Nucleus accumbens (tissue), 56 donors: ENCODE measurements at regions not wholly inside any gene's neighbourhood (a gene's known extent, or its start where the extent isn't known, plus 50 kb on each side); places are given as distances from the start of the nearest gene placed in this dataset.

Source experiments
- DNase-seq, 56 donors: peaks; one replicate each; lab custom pipeline; 2025; lab: John Stamatoyannopoulos, UW

DNA sequence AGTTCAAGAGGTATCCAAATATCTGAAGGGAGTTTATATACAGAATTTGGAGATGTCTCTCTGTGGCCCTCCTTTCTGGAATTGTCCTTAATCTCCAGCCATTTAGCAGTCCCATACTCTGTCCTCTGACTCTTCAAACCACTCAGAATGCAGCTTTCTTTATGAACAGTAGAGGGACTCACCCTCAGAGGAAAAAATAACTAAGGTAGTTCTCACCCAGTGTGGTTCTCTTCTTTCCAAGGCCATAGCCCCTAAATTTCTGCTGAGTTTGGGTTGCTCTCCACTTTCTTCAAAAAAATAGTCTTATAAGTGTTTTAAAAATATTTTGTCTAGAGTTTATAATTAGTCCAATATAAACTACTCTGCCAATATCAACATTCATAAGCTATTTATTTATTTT, 369.7 kb downstream of the MATN1 start:
- DNase-seq: no peak

DNA sequence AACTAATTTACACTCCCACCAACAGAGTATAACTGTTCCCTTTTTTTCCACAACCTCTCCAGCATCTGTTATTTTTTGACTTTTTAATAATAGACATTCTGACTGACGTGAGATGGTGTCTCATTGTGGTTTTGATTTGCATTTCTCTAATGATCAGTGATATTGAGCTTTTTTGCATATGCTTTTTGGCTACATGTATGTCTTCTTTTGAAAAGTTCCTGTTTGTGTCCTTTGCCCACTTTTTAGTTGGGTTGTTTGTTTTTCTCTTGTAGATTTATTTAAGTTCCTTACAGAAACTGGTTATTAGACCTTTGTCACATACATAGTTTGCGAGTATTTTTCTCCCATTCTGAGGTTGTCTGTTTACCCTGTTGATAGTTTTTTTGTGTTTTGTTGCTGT, 375.2 kb downstream of the MATN1 start:
- no peak for DNase-seq

DNA sequence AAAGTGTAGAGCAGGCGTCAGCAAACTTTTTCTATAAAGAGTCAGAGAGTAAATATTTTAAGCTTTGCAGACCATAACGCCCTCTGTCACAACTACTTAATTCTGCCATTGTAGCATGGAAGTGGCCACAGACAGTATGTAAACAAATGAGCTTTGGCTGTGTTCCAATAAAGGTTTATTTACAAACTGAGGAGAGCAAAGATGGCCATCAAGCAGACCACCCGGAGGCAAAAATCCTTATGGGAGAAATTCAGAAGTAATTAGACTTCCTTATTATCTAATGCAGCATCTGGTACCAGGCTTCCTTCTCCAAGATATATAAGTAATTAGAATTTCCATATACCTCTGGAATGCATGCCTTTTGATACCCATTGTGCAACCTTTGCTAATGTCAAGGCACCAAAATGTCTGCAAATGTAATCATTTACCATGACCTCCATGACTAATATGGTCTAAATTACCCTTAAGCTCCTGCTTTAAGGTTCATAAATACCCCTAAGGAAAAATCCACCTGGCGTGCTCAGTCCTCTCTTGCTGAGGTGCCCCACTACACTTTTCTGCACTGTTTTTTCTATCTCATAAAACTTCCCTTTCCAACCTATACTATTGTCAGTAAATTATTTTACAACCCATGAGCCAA, 377.8 kb downstream of the MATN1 start:
- DNase-seq: no peak

DNA sequence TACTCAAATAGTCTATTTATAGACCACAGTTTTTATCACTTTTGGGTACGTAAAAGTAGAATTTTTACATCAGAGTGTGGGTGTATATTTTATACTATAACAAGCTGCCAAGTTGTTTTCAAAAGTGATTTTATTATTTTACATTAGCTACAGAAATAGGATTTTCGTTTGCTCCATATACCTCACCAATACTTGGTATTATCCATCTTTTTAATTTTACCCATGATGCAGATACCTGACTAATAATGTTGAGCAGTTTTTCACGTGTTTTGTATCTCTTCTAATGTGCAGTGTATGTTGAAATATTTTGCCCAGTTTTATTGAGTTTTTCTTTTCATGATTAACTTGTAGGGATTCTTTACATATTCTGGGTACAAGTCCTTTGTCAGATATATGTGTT, 379.8 kb downstream of the MATN1 start:
- DNase-seq: no peak

DNA sequence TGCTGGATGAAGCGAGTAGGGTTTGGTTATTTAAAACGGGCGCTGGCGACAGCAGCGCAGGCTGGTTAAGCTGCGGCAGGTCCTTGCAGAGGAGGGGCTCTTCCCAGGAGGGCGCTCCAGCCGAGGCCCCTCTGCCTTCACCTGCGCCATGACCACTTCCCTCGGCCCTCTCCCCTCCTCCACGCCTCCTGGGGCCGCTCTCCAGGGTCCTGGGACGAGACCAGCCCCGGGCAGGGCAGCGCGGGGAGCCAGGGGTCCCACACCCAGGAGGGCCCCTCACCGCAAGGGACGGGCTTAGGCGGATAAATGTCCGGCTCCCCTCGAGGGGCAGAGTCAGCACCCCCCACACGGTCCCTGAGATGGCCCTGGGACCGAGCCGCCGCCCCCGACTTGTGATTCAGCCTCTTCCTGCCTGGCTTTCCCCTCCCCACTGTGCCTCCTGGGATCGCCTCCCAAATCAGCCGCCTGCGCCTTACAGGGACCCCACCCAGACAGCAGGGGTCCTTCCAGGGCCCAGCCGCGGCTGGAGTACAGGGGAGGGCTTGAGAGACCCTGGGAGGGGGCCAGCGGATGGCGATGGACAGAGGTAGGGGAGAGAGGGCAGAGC, 380.7 kb downstream of the MATN1 start:
- DNase-seq: no peak

DNA sequence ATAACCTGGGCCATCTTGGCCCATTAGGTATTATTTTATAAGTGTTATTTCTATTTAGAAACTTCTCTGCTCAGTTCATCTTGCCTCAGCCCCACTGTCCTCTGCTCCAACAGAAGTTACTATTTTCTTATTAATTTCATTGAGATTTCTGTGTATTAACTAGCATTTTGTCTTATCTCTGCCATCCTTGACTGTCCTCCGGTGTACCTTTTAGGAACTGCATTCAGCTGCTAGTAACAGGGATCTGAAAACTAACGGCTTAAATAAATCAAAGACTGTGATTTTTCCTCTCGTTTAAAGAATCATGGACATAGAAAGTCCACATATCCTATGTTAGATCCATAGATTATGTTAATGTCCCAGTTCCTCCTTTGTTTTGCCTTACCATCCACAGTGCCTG, 382.5 kb downstream of the MATN1 start:
- DNase-seq: no peak

DNA sequence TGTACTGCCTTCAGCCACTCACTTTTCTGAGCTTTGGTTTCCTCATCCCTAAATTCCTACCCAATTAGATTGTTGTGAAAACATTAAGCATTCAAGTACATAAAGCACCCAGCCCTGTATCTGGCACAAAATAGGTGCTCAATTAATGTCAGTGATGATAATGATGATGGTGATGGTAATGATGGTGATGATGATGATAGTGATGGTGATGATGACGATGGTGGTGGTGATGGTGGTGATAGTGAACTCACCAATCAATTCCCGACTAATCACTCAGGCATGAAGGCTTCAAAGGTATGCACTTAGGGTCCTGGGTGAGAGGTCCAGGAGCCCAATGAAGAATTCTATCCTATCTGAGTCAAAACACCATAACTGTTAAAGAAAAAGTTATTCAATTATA, 383.5 kb downstream of the MATN1 start:
- no peak for DNase-seq

DNA sequence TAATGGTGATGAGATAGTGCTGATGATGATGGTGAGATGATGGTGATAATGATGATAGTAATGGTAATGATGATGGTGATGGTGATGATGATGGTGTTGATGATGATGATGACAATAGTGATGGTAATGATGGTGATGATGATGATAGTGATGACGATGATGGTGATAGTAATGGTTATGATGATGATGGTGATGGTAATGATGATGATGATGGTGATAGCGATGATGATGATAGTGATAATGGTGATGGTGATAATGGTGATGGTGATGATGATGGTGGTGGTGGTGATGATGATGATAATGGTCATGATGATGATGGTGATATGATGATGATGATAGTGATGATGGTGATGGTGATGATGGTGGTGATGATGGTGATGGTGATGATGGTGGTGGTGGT, 384.6 kb downstream of the MATN1 start:
- DNase-seq: no peak

DNA sequence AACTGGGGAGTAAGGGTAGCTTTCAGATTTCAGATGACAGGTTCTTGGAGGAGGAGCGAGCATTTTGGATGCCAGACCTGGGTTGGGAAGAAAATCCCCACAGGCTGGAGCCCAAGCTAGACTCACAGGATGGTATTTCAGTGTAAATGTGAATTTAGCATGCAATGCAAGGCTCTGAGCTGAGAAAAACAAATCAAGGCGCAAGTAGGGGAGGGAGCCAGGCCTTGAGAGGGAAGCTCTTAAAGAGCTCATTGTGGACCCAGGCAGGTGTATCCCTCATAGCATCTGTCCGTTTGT, 386.1 kb downstream of the MATN1 start:
- DNase-seq: no peak

DNA sequence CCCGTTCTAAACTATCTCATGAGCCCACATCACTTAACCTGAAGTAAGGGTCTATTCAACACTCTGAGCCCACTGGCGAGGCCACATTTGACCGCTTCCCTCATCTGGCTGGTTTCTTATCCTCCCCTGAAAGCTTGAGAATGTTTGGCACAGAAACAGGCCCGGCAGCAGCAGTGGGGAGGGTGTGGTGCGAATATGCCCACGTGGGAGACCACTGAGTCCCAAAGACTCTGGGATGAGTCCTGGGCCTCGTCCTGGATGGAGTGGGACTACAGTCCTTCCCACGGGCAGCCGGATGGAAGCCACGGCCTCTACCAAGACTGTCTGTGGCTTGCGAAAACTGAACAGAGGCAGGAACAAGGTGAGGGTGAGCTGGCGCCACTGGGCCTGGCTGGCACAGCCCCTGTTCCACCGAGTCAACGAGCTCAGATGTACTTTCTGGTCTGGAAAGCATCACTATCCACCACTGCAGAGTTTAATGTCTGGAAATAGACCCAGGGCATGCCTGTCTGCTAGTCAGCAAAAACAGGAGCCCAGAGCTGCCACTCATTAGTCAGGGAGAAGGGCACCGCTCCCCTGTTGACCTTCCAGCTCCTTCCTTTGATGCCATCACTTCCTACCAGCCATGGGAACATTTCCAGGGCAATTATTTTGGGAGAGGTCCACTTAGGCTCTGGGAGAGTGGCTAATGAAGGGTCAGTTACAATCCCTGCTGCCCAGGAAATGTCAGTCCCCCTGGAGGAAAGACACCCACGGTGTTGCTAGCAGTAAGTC, 386.6 kb downstream of the MATN1 start:
- DNase-seq: no peak

DNA sequence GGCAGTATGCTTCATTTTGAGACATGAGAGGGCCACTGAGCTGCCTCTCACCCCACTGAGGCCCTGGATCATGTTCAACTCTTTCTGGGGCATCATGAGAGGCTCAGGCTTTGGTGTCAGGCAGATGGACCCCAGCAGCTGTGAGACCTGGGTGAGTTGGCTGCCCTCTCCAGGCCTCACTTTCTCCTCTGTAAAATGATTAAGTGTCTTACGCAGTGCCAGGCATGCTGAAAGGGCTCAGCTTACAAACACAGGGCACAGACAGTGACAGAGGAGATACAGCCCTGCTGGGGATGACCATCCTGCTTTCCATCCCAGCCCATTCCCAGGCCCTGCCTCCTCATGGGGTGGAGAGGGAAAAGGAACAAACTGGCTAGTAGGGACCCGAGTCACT, 387.4 kb downstream of the MATN1 start:
- DNase-seq: no peak

DNA sequence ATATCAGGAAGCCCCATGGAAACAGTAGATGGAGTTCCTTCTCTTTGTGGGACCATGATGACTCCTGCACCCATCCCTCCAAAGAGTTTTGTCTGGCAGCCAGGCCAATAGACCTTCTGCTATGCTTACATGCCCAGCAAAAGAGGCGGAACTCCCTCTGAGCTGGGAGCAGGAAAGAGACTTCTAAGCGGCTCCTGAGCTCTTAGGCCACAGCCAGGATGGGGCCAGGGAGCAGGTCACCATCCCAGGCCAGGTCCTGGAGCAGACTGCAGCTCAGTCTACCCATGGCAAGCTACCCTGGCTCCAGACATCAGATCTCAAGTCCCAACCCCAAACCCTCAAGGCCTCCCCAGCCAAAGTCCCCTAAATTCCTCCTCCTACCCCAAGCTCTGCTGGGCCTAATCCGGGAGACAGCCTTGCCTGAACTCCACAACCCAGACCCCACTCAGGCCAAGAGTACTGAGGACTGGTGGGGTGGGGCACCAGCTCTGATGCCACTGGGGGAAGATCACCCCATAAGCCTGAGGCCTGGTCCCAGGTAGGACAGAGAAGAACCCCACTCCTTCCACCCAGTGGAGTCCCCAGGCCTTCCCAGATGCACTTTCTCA, 387.9 kb downstream of the MATN1 start:
- no peak for DNase-seq

DNA sequence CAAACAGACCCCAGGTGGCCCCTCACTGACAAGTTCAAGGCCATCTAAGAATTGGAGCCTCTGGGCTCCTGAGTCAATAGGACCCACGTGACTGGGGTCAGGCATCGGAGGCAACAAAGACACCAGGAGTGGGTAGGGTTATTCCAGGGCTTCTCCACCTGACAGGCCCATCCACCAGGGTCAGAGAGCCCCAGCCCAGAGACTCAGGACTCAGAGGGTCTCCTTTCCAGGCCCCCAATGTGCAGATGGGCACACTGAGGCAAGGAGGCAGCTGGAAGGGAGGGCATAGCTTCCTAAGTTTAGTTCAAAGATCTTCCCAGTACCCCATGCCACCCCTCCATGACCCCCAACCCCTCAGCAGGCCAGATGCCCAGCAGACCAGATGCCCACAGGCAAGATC, 388.6 kb downstream of the MATN1 start:
- DNase-seq: no peak

DNA sequence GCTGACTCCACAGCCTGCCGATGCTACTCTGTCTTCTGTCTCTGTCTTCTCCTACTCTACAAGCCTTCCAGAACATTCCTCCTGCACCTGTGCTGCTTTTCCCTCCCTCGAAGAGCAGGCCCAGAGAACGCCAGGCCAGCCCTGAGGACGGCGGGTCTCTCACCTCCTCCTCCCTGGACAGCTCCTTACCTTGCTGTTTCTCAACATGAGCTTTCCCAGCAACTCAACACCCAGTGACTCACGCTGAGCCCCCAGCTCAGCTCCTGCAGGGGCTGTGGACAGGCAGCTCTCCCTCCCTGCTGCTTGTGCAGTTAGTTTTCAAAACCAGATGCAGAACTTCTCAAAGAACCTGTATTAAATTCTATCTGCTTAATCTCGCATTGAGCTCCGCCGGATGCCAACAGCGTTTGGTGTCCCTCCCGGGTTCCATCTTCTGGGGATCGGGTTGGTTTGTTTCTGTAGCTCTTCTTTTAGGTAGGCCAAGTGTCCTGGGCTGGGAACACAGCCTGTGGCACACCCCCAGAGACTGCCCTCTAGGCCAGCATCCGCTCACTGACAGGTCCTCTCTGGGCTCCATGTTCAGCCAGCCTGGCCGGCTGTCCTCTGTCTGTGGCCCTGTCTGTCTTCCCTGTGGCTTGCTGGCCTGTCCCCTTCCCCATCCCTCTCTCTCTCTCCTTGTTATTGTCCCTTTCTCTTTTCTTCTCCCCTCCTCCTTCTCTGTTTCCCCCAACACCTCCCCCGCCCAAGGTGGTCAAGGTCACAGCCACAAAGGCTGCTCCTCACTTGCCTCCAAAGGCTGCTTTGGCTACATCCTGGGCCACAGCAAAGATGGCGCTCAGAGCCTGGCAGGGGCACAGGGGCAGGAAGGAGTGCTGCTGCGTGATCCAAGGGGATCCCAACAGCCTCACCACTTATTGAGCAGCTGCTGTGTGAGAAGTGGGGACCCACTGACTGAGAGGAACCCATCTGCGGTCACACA, 391.0 kb downstream of the MATN1 start:
- no peak for DNase-seq

DNA sequence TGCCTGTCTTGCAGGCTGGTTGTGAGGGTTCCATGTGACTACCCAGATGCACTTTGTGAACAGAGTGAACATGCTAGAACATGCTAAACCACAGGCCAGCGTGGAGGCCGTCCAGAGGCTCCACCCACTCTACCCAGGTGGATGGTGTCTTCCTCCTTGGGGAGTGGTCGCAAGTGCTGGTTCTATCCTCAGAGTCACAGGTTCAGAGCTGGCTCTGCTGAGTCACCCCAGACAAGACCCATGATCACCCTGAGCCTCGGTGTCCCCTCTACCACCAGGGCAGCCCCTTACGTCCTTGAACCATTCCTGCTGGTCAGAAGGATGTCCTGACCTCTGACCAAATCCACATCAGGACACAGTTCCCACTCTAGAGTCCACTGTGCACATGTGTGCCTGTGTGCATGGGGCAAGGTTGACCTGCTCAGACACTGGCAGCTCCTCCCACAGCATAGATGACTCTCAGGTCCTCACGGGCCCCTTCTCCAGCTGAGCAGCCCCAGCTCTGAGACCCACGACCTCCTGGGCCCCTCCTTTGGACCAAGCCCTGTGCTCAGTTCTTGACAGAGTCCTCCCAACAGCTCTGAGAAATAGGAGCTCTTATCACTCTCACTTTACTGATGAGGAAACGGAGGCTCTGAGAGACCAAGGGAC, 391.8 kb downstream of the MATN1 start:
- DNase-seq: no peak

DNA sequence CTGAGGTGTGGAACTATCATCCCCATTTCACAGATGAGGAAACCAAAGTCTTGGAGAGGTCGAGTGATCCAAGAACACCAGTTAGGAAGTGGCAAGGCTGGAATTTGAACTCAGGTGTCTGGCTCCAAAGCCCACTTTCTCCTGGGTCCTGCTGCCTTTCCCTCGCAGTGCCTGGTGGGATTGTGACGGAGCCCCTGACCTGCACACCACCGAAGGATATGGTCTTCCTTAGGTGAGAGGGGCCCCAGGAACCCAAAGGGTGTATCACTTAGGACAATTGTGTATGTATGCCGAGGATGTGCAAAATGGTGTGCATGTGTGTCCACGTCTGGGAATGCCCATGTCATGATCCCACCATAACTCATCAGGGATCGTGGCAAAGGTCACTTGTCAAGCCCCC, 392.7 kb downstream of the MATN1 start:
- DNase-seq: no peak

DNA sequence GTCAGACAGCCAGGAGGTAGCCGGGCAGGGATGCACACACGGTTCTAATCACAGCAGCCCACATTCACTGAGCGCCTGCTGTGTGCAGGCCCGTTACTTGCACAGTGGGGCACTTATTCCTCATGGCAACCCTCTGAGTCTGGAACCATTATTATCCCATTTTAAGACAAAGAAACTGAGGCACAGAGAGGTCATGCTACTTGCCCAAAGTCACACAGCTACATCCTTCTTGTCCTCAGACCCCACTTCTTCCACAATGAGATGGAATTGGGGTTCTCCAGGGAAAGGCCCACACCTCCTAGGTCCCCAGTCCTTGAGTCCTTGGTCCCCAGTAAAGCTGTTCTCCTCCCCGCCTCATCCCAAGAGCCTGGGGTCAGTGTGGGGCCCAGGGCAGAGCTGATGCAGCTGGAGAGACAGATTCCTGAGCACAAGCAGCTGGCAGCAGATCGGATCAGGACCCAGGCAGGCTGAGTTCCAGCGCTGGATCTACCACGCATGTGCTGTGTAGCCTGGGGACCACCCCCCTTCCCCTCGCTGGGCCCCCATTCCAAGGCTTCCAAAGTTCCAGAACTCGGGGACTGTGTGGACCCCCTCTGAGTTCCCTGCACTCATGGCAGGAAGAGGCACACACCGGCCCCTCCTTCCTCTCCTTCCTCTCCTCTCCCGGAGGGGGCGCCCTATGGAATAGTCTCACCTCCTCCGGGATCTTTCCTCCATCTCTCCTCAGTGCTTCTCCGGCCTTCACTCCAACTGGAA, 393.4 kb downstream of the MATN1 start:
- DNase-seq: no peak

DNA sequence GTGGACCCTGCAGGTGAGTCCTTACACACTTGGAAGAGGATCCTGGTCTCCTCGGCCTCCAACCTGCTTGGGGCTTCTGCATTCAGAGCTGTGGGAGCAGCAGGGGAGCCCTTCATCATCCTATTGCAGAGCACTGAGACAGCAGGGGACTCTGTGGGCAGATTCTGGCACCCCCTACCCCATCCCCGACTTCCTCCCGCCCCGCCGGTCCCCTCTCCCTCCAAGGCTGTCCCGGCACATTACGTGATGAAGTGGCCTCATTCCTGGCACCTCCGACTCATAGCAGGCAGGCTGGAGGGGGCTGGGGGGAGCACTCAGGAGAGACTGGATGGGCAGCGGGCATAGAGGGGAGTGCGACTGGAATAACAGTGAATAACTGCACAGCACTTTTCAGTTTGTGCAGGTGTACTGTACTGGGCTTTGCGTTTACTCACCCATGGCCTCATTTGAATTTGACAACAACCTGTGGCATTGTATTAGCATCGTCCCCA, 394.1 kb downstream of the MATN1 start:
- DNase-seq: no peak
